ENCODE measurements at regions not wholly inside any gene's neighbourhood (a gene's known extent, or its start where the extent isn't known, plus 50 kb on each side); places are given as distances from the start of the nearest gene placed in this dataset.

GRCh38 chr3:34569437-34569836, 771.0 kb downstream of the PDCD6IP start:
- DNase-seq (ENCODE audit: low read depth, low spot score) = no peak
- no peaks in the 10 kb centered on the region for H3K4me1 Mint-ChIP-seq
- no peaks in the 10 kb centered on the region for H3K36me3 Mint-ChIP-seq (ENCODE audit: low read depth)
- H3K4me3 Mint-ChIP-seq = no peak overlapping the region
- H3K27me3 Mint-ChIP-seq (ENCODE audit: low read depth) = no peaks in the 10 kb centered on the region
- no peak overlapping the region for H3K27ac Mint-ChIP-seq (ENCODE audit: unreplicated experiment)
- TF ChIP-seq CTCF (conservative IDR thresholded peaks at IDR 0.05) = no peak
- H3K9me3 Mint-ChIP-seq = peaks cover 4% of the 10 kb centered on the region

- Mint-ChIP-seq H3K9me3 (no peaks in the 10 kb centered on the region), H3K36me3 (ENCODE audit: low read depth) (no peaks in the 10 kb centered on the region), H3K4me1 (no peaks in the 10 kb centered on the region), H3K4me3 (no peak overlapping the region), H3K27me3 (ENCODE audit: low read depth) (no peaks in the 10 kb centered on the region), H3K27ac (ENCODE audit: unreplicated experiment) (no peak overlapping the region)
- TF ChIP-seq CTCF (conservative IDR thresholded peaks at IDR 0.05) = no peak
- DNase-seq (ENCODE audit: low read depth, low spot score) = no peak
Measured at GRCh38 chr3:34570916-34571705, 772.7 kb downstream of the PDCD6IP start.

- DNase-seq (ENCODE audit: low read depth, low spot score) = no peak
- no peak for TF ChIP-seq CTCF (conservative IDR thresholded peaks at IDR 0.05)
- Mint-ChIP-seq H3K36me3 (ENCODE audit: low read depth) (no peaks in the 10 kb centered on the region), H3K27ac (ENCODE audit: unreplicated experiment) (no peak overlapping the region), H3K27me3 (ENCODE audit: low read depth) (no peaks in the 10 kb centered on the region), H3K4me3 (no peak overlapping the region), H3K4me1 (no peaks in the 10 kb centered on the region), H3K9me3 (no peaks in the 10 kb centered on the region)
Measured at GRCh38 chr3:34571714-34572113, 773.3 kb downstream of the PDCD6IP start.

GRCh38 chr3:34575776-34576175, 777.3 kb downstream of the PDCD6IP start:
- Mint-ChIP-seq H3K36me3 (ENCODE audit: low read depth) (no peaks in the 10 kb centered on the region), H3K4me1 (no peaks in the 10 kb centered on the region), H3K9me3 (no peaks in the 10 kb centered on the region), H3K27me3 (ENCODE audit: low read depth) (peaks cover 3% of the 10 kb centered on the region), H3K27ac (ENCODE audit: unreplicated experiment) (no peak overlapping the region), H3K4me3 (no peak overlapping the region)
- no peak for DNase-seq (ENCODE audit: low read depth, low spot score)
- no peak for TF ChIP-seq CTCF (conservative IDR thresholded peaks at IDR 0.05)

GRCh38 chr3:34582055-34582454, 783.6 kb downstream of the PDCD6IP start:
- H3K9me3 Mint-ChIP-seq = peaks cover 11% of the 10 kb centered on the region
- TF ChIP-seq CTCF (conservative IDR thresholded peaks at IDR 0.05) = no peak
- no peak for DNase-seq (ENCODE audit: low read depth, low spot score)
- no peaks in the 10 kb centered on the region for H3K36me3 Mint-ChIP-seq (ENCODE audit: low read depth)
- H3K27ac Mint-ChIP-seq (ENCODE audit: unreplicated experiment) = no peak overlapping the region
- H3K4me1 Mint-ChIP-seq = no peaks in the 10 kb centered on the region
- no peak overlapping the region for H3K4me3 Mint-ChIP-seq
- H3K27me3 Mint-ChIP-seq (ENCODE audit: low read depth) = no peaks in the 10 kb centered on the region
